ENCODE measurements at regions not wholly inside any gene's neighbourhood (a gene's known extent, or its start where the extent isn't known, plus 50 kb on each side); places are given as distances from the start of the nearest gene placed in this dataset.
A peak's percentile ranks its signal among the peaks of the same experiment; 100 is the strongest.
"Not testable (repeated sequence)": the region's sequence is repeated elsewhere in the genome, so short reads cannot be mapped to it uniquely, and the experiment has no call there.

- no peak for DNase-seq
Observed at GRCh38 chr10:8173866-8174243, 119.4 kb downstream of the GATA3 start.

GRCh38 chr10:8174762-8175161, 120.3 kb downstream of the GATA3 start:
- DNase-seq = no peak

- DNase-seq = not testable (repeated sequence)
Observed at GRCh38 chr10:8177526-8177925, 123.0 kb downstream of the GATA3 start.

- DNase-seq = not testable (repeated sequence)
Observed at GRCh38 chr10:8179773-8180172, 125.3 kb downstream of the GATA3 start.

GRCh38 chr10:8180360-8181109, 126.0 kb downstream of the GATA3 start:
- DNase-seq = no peak

GRCh38 chr10:8181496-8182157, 127.1 kb downstream of the GATA3 start:
- DNase-seq = no peak

GRCh38 chr10:8182806-8183205, 128.3 kb downstream of the GATA3 start:
- DNase-seq = no peak

- DNase-seq = peak; percentile 13 to 58
Observed at GRCh38 chr10:8183241-8183704, 128.8 kb downstream of the GATA3 start.

- DNase-seq = no peak
Observed at GRCh38 chr10:8187171-8187666, 132.7 kb downstream of the GATA3 start.

- DNase-seq = no peak
Observed at GRCh38 chr10:8189458-8189857, 135.0 kb downstream of the GATA3 start.

- DNase-seq = no peak
Observed at GRCh38 chr10:8192301-8192700, 137.8 kb downstream of the GATA3 start.

- DNase-seq = peak in 1 of 2 experiments; percentile 3
Observed at GRCh38 chr10:8193546-8193945, 139.1 kb downstream of the GATA3 start.

GRCh38 chr10:8194050-8194449, 139.6 kb downstream of the GATA3 start:
- DNase-seq = no peak

GRCh38 chr10:8206882-8207281, 152.4 kb downstream of the GATA3 start:
- no peak for DNase-seq

GRCh38 chr10:8211631-8212030, 157.1 kb downstream of the GATA3 start:
- no peak for DNase-seq

GRCh38 chr10:8213735-8214134, 159.2 kb downstream of the GATA3 start:
- DNase-seq = no peak

- no peak for DNase-seq
Observed at GRCh38 chr10:8214587-8214986, 160.1 kb downstream of the GATA3 start.

- DNase-seq = no peak
Observed at GRCh38 chr10:8216893-8217292, 162.4 kb downstream of the GATA3 start.

GRCh38 chr10:8221451-8221850, 167.0 kb downstream of the GATA3 start:
- DNase-seq = no peak

GRCh38 chr10:8224591-8224990, 170.1 kb downstream of the GATA3 start:
- no peak for DNase-seq

GRCh38 chr10:8225187-8225586, 170.7 kb downstream of the GATA3 start:
- DNase-seq = no peak

GRCh38 chr10:8227246-8227645, 172.8 kb downstream of the GATA3 start:
- no peak for DNase-seq

GRCh38 chr10:8229153-8229552, 174.7 kb downstream of the GATA3 start:
- DNase-seq = no peak

GRCh38 chr10:8230902-8231301, 176.4 kb downstream of the GATA3 start:
- no peak for DNase-seq

Measured in SW 1271 (cell line).